Stimulated activated CD4-positive, alpha-beta T cell treated with anti-CD3 and anti-CD28 coated beads, Interleukin-1b, Interleukin-23, amount 100 ng/mL, for 4 hours (primary cell): ENCODE measurements at regions not wholly inside any gene's neighbourhood (a gene's known extent, or its start where the extent isn't known, plus 50 kb on each side); places are given as distances from the start of the nearest gene placed in this dataset.

Source experiments
- DNase-seq, 2 donors: peaks; one replicate each; pipeline ENCODE4 v3.0.0-alpha.2; 2020; ENCODE audit warnings: low read depth in 2 of 2

GRCh38 chr13:22287343-22287920 is 616.6 kb downstream of the FGF9 start:
- no peak for DNase-seq

GRCh38 chr13:22288496-22288895 is 617.6 kb downstream of the FGF9 start:
- no peak for DNase-seq

- DNase-seq, result no peak
Observed at GRCh38 chr13:22289711-22290110, 618.8 kb downstream of the FGF9 start.

- no peak for DNase-seq
Observed at GRCh38 chr13:22298530-22298929, 627.7 kb downstream of the FGF9 start.

GRCh38 chr13:22311734-22312404 is 641.0 kb downstream of the FGF9 start:
- no peak for DNase-seq

- DNase-seq, result no peak
Observed at GRCh38 chr13:22312405-22312803, 641.5 kb downstream of the FGF9 start.

GRCh38 chr13:22316494-22317025 is 645.7 kb downstream of the FGF9 start:
- no peak for DNase-seq

- no peak for DNase-seq
Observed at GRCh38 chr13:22320991-22321390, 650.1 kb downstream of the FGF9 start.

GRCh38 chr13:22325761-22326160 is 654.9 kb downstream of the FGF9 start:
- DNase-seq, result no peak

- no peak for DNase-seq
Observed at GRCh38 chr13:22332416-22332815, 661.5 kb downstream of the FGF9 start.

GRCh38 chr13:22336460-22336859 is 665.6 kb downstream of the FGF9 start:
- no peak for DNase-seq

GRCh38 chr13:22357132-22357531 is 686.3 kb downstream of the FGF9 start:
- DNase-seq, result no peak

- DNase-seq, result no peak
Observed at GRCh38 chr13:22369090-22369489, 698.2 kb downstream of the FGF9 start.

- no peak for DNase-seq
Observed at GRCh38 chr13:22369840-22370239, 699.0 kb downstream of the FGF9 start.

- DNase-seq, result no peak
Observed at GRCh38 chr13:22372261-22372660, 701.4 kb downstream of the FGF9 start.

GRCh38 chr13:22375151-22375550 is 704.3 kb downstream of the FGF9 start:
- no peak for DNase-seq

GRCh38 chr13:22387899-22388298 is 717.0 kb downstream of the FGF9 start:
- DNase-seq, result no peak

GRCh38 chr13:22399801-22400420 is 729.0 kb downstream of the FGF9 start:
- DNase-seq, result no peak

- no peak for DNase-seq
Observed at GRCh38 chr13:22402682-22403081, 731.8 kb downstream of the FGF9 start.

GRCh38 chr13:22403144-22403543 is 732.3 kb downstream of the FGF9 start:
- no peak for DNase-seq

GRCh38 chr13:22405891-22406290 is 735.0 kb downstream of the FGF9 start:
- DNase-seq, result no peak

- no peak for DNase-seq
Observed at GRCh38 chr13:22412452-22412851, 741.6 kb downstream of the FGF9 start.

- no peak for DNase-seq
Observed at GRCh38 chr13:22422023-22422422, 751.1 kb downstream of the FGF9 start.
